ENCODE measurements at regions not wholly inside any gene's neighbourhood (a gene's known extent, or its start where the extent isn't known, plus 50 kb on each side); places are given as distances from the start of the nearest gene placed in this dataset.

GRCh38 chr13:80055847-80056246 lies 285.1 kb downstream of the SPRY2 start:
- H3K4me3 ChIP-seq (ENCODE audit: low read depth, low read length): no peak overlapping the region
- in situ Hi-C loops (cut with HindIII; ENCODE audit: low sequenced_read_pairs): no loop called here
- no peak for TF ChIP-seq CTCF (IDR thresholded peaks at IDR 0.05; ENCODE audit: low read depth, low read length)
- peak; percentile 14 for DNase-seq (ENCODE audit: low read depth, low spot score)

- in situ Hi-C loops (cut with HindIII; ENCODE audit: low sequenced_read_pairs): no loop called here
- DNase-seq (ENCODE audit: low read depth, low spot score): peak; percentile 49
Observed at GRCh38 chr13:80054806-80055205, 286.1 kb downstream of the SPRY2 start.

GRCh38 chr13:80052286-80052685 lies 288.6 kb downstream of the SPRY2 start:
- no peak overlapping the region for H3K4me3 ChIP-seq (ENCODE audit: low read depth, low read length)
- in situ Hi-C loops (cut with HindIII; ENCODE audit: low sequenced_read_pairs): no loop called here
- DNase-seq (ENCODE audit: low read depth, low spot score): no peak
- TF ChIP-seq CTCF (IDR thresholded peaks at IDR 0.05; ENCODE audit: low read depth, low read length): no peak

More at GRCh38 chr13:80054806-80055205, 286.1 kb downstream of the SPRY2 start:
- TF ChIP-seq CTCF (IDR thresholded peaks at IDR 0.05; ENCODE audit: low read depth, low read length): no peak
- no peak overlapping the region for H3K4me3 ChIP-seq (ENCODE audit: low read depth, low read length)

- TF ChIP-seq CTCF (IDR thresholded peaks at IDR 0.05; ENCODE audit: low read depth, low read length): no peak
- in situ Hi-C loops (cut with HindIII; ENCODE audit: low sequenced_read_pairs): no loop called here
Observed at GRCh38 chr13:80050252-80050651, 290.7 kb downstream of the SPRY2 start.

GRCh38 chr13:80048802-80049201 lies 292.1 kb downstream of the SPRY2 start:
- in situ Hi-C loops (cut with HindIII; ENCODE audit: low sequenced_read_pairs): no loop called here
- no peak for TF ChIP-seq CTCF (IDR thresholded peaks at IDR 0.05; ENCODE audit: low read depth, low read length)
- DNase-seq (ENCODE audit: low read depth, low spot score): peak; percentile 97
- no peak overlapping the region for H3K4me3 ChIP-seq (ENCODE audit: low read depth, low read length)

More at GRCh38 chr13:80050252-80050651, 290.7 kb downstream of the SPRY2 start:
- peak; percentile 62 for DNase-seq (ENCODE audit: low read depth, low spot score)
- H3K4me3 ChIP-seq (ENCODE audit: low read depth, low read length): no peak overlapping the region

- DNase-seq (ENCODE audit: low read depth, low spot score): peak; percentile 23
- in situ Hi-C loops (cut with HindIII; ENCODE audit: low sequenced_read_pairs): no loop called here
- no peak for TF ChIP-seq CTCF (IDR thresholded peaks at IDR 0.05; ENCODE audit: low read depth, low read length)
- H3K4me3 ChIP-seq (ENCODE audit: low read depth, low read length): no peak overlapping the region
Observed at GRCh38 chr13:80048030-80048429, 292.9 kb downstream of the SPRY2 start.

- no peak overlapping the region for H3K4me3 ChIP-seq (ENCODE audit: low read depth, low read length)
- TF ChIP-seq CTCF (IDR thresholded peaks at IDR 0.05; ENCODE audit: low read depth, low read length): no peak
- DNase-seq (ENCODE audit: low read depth, low spot score): peak; percentile 90
- in situ Hi-C loops (cut with HindIII; ENCODE audit: low sequenced_read_pairs): no loop called here
Observed at GRCh38 chr13:80047406-80047805, 293.5 kb downstream of the SPRY2 start.

Data from astrocyte of the spinal cord (primary cell).